ENCODE measurements at regions not wholly inside any gene's neighbourhood (a gene's known extent, or its start where the extent isn't known, plus 50 kb on each side); places are given as distances from the start of the nearest gene placed in this dataset.

DNA sequence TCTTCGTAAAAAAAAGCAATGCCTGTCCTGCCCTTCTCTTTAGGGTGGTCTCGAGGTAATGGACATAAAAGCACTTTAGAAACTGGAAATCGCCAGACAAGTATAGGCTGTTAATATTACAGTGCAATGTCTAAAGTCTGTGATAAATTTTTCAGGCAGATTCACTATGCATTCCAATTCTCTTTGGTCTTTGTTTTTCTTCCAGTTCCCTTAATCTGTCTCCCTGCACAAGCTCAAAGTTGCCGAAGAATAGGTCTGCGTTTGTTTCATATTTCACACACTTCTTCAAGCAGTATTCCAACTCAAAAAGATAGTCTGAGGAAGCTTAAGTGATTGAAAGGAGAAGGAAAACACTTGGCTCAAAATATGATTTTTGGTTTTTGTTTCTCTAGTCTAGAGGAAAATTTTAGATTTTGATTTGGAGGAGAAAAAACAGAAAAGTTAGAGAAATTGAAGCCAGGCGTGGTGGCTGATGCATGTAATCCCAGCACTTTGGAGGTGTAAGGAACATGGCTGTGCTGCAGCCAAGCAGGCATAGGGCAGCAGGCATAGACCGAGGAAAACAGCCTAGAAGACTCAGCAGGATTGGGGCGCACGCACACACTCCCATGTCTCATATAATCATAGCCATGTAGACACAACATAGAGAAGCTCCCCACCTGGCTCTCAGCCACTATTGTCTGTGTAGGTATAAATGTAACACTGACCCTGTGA lies 96.2 kb upstream of the TMPO start:
- H3K27me3 ChIP-seq (replicated peaks; ENCODE audit: insufficient read depth, low read length) = no peaks in the 10 kb centered on the region
- H3K9me2 ChIP-seq (replicated peaks; ENCODE audit: insufficient read depth, low read length) = no peaks in the 10 kb centered on the region
- H3K9ac ChIP-seq (ENCODE audit: low read length) = no peak overlapping the region
- no peak overlapping the region for H2AFZ ChIP-seq (ENCODE audit: low read length)
- H3F3A ChIP-seq (ENCODE audit: insufficient read depth, low read length) = no peaks in the 10 kb centered on the region
- H3K4me2 ChIP-seq (ENCODE audit: low read depth, low read length) = no peak overlapping the region
- DNase-seq = no peak
- no peaks in the 10 kb centered on the region for H4K20me1 ChIP-seq (ENCODE audit: insufficient read depth, low read length)
- no peaks in the 10 kb centered on the region for H3K4me1 ChIP-seq (ENCODE audit: low read length)
- no peaks in the 10 kb centered on the region for H3K9me3 ChIP-seq (replicated peaks; ENCODE audit: insufficient read depth, low read length)
- H3K4me3 ChIP-seq (ENCODE audit: low read length) = no peak overlapping the region
- H3K36me3 ChIP-seq (replicated peaks; ENCODE audit: insufficient read depth, low read length) = no peaks in the 10 kb centered on the region
- no peak overlapping the region for H3K27ac ChIP-seq (ENCODE audit: low read length)
- TF ChIP-seq, protein P1, sequence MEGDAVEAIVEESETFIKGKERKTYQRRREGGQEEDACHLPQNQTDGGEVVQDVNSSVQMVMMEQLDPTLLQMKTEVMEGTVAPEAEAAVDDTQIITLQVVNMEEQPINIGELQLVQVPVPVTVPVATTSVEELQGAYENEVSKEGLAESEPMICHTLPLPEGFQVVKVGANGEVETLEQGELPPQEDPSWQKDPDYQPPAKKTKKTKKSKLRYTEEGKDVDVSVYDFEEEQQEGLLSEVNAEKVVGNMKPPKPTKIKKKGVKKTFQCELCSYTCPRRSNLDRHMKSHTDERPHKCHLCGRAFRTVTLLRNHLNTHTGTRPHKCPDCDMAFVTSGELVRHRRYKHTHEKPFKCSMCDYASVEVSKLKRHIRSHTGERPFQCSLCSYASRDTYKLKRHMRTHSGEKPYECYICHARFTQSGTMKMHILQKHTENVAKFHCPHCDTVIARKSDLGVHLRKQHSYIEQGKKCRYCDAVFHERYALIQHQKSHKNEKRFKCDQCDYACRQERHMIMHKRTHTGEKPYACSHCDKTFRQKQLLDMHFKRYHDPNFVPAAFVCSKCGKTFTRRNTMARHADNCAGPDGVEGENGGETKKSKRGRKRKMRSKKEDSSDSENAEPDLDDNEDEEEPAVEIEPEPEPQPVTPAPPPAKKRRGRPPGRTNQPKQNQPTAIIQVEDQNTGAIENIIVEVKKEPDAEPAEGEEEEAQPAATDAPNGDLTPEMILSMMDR (IDR thresholded peaks at IDR 0.05; ENCODE audit: low read length) = no peak
- TF ChIP-seq EZH2 (optimal IDR thresholded peaks at IDR 0.05; ENCODE audit: low read depth, low read length) (no peak), EZH2phosphoT487 (IDR thresholded peaks at IDR 0.05; ENCODE audit: low read length) (no peak)
- H3K79me2 ChIP-seq (ENCODE audit: low read length) = no peaks in the 10 kb centered on the region

DNA sequence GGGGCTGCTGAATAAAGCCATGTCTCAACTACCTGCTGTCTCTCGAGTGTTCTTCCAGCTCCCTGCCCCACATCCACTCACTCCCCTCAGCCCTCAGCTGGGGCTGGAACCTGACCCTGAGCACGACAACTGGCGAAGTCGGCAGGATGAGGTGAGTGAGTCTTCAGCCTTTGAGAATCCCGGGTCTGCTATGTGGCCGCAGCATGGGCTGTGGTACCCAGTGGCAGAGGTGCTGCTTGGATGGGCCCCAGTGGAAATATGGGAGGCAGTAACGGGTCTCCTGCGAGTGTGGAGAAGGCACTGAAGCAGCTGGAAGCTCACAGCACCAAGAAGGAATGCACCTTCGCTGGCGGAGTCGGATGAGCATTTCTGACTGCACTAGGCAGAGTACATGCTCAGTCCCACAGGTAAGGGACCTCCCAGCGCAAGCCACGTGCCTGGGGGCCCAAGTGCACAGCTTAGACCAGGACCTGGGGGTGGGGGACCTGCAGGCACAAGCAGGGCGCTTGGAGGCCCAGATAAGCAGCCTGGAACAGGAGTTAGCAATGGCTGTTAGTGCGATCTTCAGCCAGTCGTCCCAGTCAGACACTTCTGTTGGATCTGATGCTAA lies 95.5 kb upstream of the TMPO start:
- no peaks in the 10 kb centered on the region for H3K27me3 ChIP-seq (replicated peaks; ENCODE audit: insufficient read depth, low read length)
- H3K9me3 ChIP-seq (replicated peaks; ENCODE audit: insufficient read depth, low read length) = no peaks in the 10 kb centered on the region
- no peaks in the 10 kb centered on the region for H4K20me1 ChIP-seq (ENCODE audit: insufficient read depth, low read length)
- H3K4me1 ChIP-seq (ENCODE audit: low read length) = no peaks in the 10 kb centered on the region
- H3K9me2 ChIP-seq (replicated peaks; ENCODE audit: insufficient read depth, low read length) = no peaks in the 10 kb centered on the region
- TF ChIP-seq, protein P1 (IDR thresholded peaks at IDR 0.05; ENCODE audit: low read length) = no peak
- no peak for TF ChIP-seq EZH2 (optimal IDR thresholded peaks at IDR 0.05; ENCODE audit: low read depth, low read length)
- TF ChIP-seq EZH2phosphoT487 (IDR thresholded peaks at IDR 0.05; ENCODE audit: low read length) = no peak
- no peak overlapping the region for H3K9ac ChIP-seq (ENCODE audit: low read length)
- H3K36me3 ChIP-seq (replicated peaks; ENCODE audit: insufficient read depth, low read length) = no peaks in the 10 kb centered on the region
- H3F3A ChIP-seq (ENCODE audit: insufficient read depth, low read length) = no peaks in the 10 kb centered on the region
- H3K27ac ChIP-seq (ENCODE audit: low read length) = no peak overlapping the region
- no peak overlapping the region for H2AFZ ChIP-seq (ENCODE audit: low read length)
- no peaks in the 10 kb centered on the region for H3K79me2 ChIP-seq (ENCODE audit: low read length)
- H3K4me3 ChIP-seq (ENCODE audit: low read length) = no peak overlapping the region
- DNase-seq = no peak
- no peak overlapping the region for H3K4me2 ChIP-seq (ENCODE audit: low read depth, low read length)

DNA sequence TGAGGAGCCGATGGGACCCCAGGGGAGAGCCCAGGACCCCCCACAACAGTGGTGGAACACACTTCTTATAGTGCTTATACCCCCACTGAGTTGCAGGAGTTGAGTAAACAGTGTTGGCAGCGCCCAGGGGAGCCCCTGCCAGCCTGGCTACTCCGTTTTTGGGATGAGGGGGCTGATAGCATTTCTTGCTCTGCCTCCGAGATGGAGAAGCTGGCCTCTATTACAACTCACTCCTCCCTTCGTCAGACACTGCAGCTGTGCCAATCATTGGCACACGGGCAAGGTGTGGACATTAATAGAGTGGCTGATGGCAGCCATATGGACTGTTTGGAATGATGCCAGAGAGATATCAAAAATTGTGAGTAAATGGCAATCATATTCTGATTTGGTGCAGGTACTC lies 94.9 kb upstream of the TMPO start:
- Histone ChIP-seq H3K9me2 (replicated peaks; ENCODE audit: insufficient read depth, low read length) (no peaks in the 10 kb centered on the region), H3K9me3 (replicated peaks; ENCODE audit: insufficient read depth, low read length) (no peaks in the 10 kb centered on the region), H3K4me1 (ENCODE audit: low read length) (no peaks in the 10 kb centered on the region), H3F3A (ENCODE audit: insufficient read depth, low read length) (no peaks in the 10 kb centered on the region), H3K79me2 (ENCODE audit: low read length) (no peaks in the 10 kb centered on the region), H3K36me3 (replicated peaks; ENCODE audit: insufficient read depth, low read length) (no peaks in the 10 kb centered on the region), H3K9ac (ENCODE audit: low read length) (no peak overlapping the region), H3K4me3 (ENCODE audit: low read length) (no peak overlapping the region), H2AFZ (ENCODE audit: low read length) (no peak overlapping the region), H3K27me3 (replicated peaks; ENCODE audit: insufficient read depth, low read length) (no peaks in the 10 kb centered on the region), H4K20me1 (ENCODE audit: insufficient read depth, low read length) (no peaks in the 10 kb centered on the region), H3K27ac (ENCODE audit: low read length) (no peak overlapping the region), H3K4me2 (ENCODE audit: low read depth, low read length) (no peak overlapping the region)
- no peak for TF ChIP-seq EZH2phosphoT487 (IDR thresholded peaks at IDR 0.05; ENCODE audit: low read length)
- TF ChIP-seq EZH2 (optimal IDR thresholded peaks at IDR 0.05; ENCODE audit: low read depth, low read length) = no peak
- TF ChIP-seq, protein P1 (IDR thresholded peaks at IDR 0.05; ENCODE audit: low read length) = no peak
- no peak for DNase-seq
